ENCODE measurements at regions not wholly inside any gene's neighbourhood (a gene's known extent, or its start where the extent isn't known, plus 50 kb on each side); places are given as distances from the start of the nearest gene placed in this dataset.
"Not testable (repeated sequence)": the region's sequence is repeated elsewhere in the genome, so short reads cannot be mapped to it uniquely, and the experiment has no call there.

DNA sequence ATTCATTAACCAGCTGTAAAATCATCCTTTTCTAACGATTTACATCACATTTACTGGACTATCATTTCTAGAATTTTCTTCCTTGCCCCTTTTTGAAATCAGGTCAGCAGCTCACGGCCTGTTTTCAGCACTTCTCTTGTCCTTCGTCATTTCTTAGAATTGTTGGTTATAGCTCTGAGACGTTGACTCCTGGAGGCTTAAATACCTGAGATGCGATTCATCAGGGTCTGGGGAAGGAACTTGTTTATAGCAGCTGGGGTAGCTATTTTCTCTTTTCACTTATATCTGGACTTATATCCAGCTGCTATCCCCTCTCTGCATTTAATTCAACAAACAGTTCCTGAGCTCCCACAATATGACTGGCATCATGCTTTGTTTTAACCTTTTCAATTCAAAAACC, 338.7 kb upstream of the TNRC6C start:
- TF ChIP-seq, protein P1, sequence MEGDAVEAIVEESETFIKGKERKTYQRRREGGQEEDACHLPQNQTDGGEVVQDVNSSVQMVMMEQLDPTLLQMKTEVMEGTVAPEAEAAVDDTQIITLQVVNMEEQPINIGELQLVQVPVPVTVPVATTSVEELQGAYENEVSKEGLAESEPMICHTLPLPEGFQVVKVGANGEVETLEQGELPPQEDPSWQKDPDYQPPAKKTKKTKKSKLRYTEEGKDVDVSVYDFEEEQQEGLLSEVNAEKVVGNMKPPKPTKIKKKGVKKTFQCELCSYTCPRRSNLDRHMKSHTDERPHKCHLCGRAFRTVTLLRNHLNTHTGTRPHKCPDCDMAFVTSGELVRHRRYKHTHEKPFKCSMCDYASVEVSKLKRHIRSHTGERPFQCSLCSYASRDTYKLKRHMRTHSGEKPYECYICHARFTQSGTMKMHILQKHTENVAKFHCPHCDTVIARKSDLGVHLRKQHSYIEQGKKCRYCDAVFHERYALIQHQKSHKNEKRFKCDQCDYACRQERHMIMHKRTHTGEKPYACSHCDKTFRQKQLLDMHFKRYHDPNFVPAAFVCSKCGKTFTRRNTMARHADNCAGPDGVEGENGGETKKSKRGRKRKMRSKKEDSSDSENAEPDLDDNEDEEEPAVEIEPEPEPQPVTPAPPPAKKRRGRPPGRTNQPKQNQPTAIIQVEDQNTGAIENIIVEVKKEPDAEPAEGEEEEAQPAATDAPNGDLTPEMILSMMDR (IDR thresholded peaks at IDR 0.05; ENCODE audit: extremely low read depth, insufficient read depth, missing control alignments), result no peak
- in situ Hi-C loops (cut with MboI; ENCODE audit: low pct_unique_long_range_greater_than_20kb, low sequenced_read_pairs, unreplicated experiment), result no loop called here
- DNase-seq (ENCODE audit: low spot score), result no peak

DNA sequence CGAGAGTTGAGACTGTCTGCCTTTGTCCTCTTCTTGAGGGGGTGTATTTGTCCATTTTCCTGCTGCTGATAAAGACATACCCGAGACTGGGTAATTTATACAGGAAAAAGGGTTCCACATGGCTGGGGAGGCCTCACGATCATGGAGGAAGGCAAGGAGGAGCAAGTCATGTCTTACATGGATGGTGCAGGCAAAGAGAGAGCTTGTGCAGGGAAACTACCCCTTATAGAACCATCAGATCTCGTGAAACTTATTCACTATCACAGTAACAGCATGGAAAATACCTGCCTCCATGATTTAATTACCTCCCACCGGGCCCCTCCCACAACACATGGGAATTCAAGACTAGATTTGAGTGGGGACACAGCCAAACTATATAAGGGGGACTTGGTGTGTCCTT, 338.2 kb upstream of the TNRC6C start:
- in situ Hi-C loops (cut with MboI; ENCODE audit: low pct_unique_long_range_greater_than_20kb, low sequenced_read_pairs, unreplicated experiment), result no loop called here
- DNase-seq (ENCODE audit: low spot score), result no peak
- TF ChIP-seq, protein P1 (IDR thresholded peaks at IDR 0.05; ENCODE audit: extremely low read depth, insufficient read depth, missing control alignments), result no peak

DNA sequence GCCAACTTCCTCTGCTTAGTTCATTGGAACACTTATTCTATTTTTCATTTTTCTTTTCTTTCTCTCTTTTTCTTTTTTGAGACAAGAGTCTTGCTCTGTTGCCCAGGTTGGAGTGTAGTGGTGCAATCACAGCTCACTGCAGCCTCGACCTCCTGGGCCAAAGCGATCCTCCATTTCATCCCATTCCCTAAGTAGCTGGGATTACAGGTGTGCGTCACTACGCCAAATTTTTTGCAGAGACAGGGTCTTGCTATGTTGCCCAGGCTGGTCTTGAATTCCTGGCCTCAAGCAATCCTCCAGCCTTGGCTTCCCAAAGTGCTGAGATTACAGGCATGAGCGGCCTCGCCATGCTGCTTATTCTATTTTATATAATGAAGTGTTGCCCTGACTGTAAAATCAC, 336.4 kb upstream of the TNRC6C start:
- in situ Hi-C loops (cut with MboI; ENCODE audit: low pct_unique_long_range_greater_than_20kb, low sequenced_read_pairs, unreplicated experiment); DNase-seq (ENCODE audit: low spot score): not testable (repeated sequence)

DNA sequence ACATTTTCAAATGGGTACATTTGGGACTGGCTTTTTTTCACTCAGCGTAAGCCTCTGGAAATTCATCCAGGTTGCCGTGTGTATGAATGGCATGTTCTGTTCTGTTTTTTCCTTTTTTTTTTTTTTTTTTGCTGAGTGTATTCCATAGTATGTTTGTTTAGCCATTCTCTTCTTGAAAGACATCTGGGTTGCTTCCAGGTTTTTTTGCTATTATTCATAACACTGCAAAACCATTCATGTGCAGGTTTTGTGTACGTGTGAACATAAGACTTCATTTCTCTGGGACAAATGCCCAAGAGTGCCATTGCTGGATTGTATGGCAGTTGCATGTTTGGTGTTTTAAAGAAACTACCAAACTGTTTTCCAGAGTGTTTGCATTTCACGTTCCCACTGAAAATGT, 335.9 kb upstream of the TNRC6C start:
- in situ Hi-C loops (cut with MboI; ENCODE audit: low pct_unique_long_range_greater_than_20kb, low sequenced_read_pairs, unreplicated experiment), result no loop called here
- TF ChIP-seq, protein P1 (IDR thresholded peaks at IDR 0.05; ENCODE audit: extremely low read depth, insufficient read depth, missing control alignments), result no peak
- no peak for DNase-seq (ENCODE audit: low spot score)

DNA sequence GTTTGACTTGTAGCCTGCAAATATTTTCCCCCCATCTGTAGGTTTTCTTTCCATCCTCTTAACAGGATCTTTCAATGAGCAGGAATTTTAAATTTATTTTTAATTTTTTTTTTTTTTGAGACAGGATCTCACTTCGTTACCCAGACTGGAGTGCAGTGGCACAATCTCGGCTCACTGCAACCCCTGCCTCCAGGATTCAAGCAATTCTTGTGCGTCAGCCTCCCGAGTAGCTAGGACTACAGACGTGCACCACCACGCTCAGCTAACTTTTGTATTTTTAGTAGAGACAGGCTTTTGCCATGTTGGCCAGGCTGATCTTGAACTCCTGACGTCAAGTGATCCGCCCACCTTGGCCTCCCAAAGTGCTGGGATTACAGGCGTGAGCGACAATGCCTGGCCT, 335.2 kb upstream of the TNRC6C start:
- in situ Hi-C loops (cut with MboI; ENCODE audit: low pct_unique_long_range_greater_than_20kb, low sequenced_read_pairs, unreplicated experiment); DNase-seq (ENCODE audit: low spot score): not testable (repeated sequence)

DNA sequence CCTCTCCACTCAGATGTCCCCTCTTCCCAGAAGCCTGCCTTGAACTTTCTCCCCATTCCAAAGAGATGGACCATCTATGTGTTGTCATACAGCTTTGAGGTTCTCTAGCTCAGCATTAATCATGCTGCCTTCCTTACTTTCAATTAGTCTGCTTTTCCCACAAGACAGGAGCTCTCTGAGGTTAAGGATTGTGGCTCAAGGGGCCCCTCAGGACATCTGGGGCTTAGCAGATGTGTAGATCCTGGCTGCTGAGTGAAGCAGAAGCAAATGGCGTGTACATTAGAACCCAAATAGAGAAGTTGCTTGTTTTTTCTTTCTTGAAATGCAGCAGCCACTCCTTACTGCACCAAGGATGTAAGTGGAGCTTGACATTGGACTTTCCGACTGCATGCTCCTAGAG, 330.5 kb upstream of the TNRC6C start:
- in situ Hi-C loops (cut with MboI; ENCODE audit: low pct_unique_long_range_greater_than_20kb, low sequenced_read_pairs, unreplicated experiment), result no loop called here
- no peak for DNase-seq (ENCODE audit: low spot score)
- TF ChIP-seq, protein P1 (IDR thresholded peaks at IDR 0.05; ENCODE audit: extremely low read depth, insufficient read depth, missing control alignments), result no peak

DNA sequence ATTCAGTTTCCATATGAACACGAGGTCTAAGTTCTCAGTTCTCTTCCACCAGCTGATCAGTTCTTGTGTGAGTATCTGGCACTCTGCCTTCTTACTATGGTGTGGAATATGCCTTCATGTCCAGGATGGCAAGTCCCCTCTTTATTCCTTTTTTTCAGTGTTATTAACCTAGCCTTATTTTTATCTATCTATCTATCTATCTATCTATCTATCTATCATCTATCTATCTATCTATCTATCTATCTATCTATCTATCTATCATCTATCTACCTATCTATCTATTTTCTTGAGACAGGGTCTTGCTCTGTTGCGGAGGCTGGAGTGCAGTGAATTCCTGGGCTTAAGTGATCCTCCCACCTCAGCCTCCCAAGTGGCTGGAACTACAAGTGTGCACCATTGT, 329.2 kb upstream of the TNRC6C start:
- in situ Hi-C loops (cut with MboI; ENCODE audit: low pct_unique_long_range_greater_than_20kb, low sequenced_read_pairs, unreplicated experiment); DNase-seq (ENCODE audit: low spot score): not testable (repeated sequence)

DNA sequence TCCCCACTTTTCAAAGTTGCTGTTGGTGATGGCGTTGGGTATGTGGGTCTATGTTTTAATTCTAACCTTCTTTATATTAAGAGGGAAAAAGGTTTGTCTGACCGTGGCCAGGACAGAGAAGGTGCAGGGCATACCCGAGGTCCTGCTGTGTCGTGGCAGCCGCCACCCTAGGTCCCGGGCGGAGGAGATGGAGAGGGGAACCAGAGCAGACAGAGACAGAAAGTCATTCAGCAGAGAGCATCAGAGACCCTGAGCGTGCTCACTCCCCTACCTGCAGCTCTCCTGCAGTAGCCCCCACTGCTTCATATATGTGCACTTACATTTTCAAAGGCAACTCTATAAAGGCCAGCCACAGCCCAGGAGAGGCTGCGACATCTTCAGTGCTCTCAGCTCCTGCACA, 327.2 kb upstream of the TNRC6C start:
- DNase-seq (ENCODE audit: low spot score), result no peak

More for the DNA sequence above, 327.2 kb upstream of the TNRC6C start:
- in situ Hi-C loops (cut with MboI; ENCODE audit: low pct_unique_long_range_greater_than_20kb, low sequenced_read_pairs, unreplicated experiment), result no loop called here
- TF ChIP-seq, protein P1 (IDR thresholded peaks at IDR 0.05; ENCODE audit: extremely low read depth, insufficient read depth, missing control alignments), result no peak

Measured in GM13977 (cell line).